ENCODE measurements at regions not wholly inside any gene's neighbourhood (a gene's known extent, or its start where the extent isn't known, plus 50 kb on each side); places are given as distances from the start of the nearest gene placed in this dataset.
A peak's percentile ranks its signal among the peaks of the same experiment; 100 is the strongest.

GRCh38 chr5:133888625-133888991, 79.8 kb downstream of the C5orf15 start:
- H3K36me3 ChIP-seq: no peaks in the 10 kb centered on the region
- no peak overlapping the region for H3K27ac ChIP-seq
- H3K27me3 ChIP-seq: no peaks in the 10 kb centered on the region
- peaks cover 0 to 3% (median 0%) of the 10 kb centered on the region in 4 donors for H3K4me1 ChIP-seq
- no peaks in the 10 kb centered on the region for H3K9me3 ChIP-seq
- intact Hi-C loops (cut with DNase I; ENCODE audit: low total_unique reads) (no loop called here), in situ Hi-C loops (cut with MboI; ENCODE audit: low pct_ligation_motif_present in 1 of 4, low pct_unique_long_range_greater_than_20kb in 1 of 4, low sequenced_read_pairs in 3 of 4) (no loop called here)
- no peak for DNase-seq
- WGBS, 2 donors (ENCODE audit: low coverage in 1 of 2): 87 to 89% methylated on average over 3 of the region's 3 CpGs
- H3K4me3 ChIP-seq: no peak overlapping the region
- TF ChIP-seq CTCF (IDR thresholded peaks at IDR 0.05): no peak
- no peak for TF ChIP-seq EP300 (IDR thresholded peaks at IDR 0.05; ENCODE audit: low read depth)

- intact Hi-C loops (cut with DNase I; ENCODE audit: low total_unique reads) (no loop called here), in situ Hi-C loops (cut with MboI; ENCODE audit: low pct_ligation_motif_present in 1 of 4, low pct_unique_long_range_greater_than_20kb in 1 of 4, low sequenced_read_pairs in 3 of 4) (no loop called here)
- H3K27ac ChIP-seq: no peak overlapping the region
- no peaks in the 10 kb centered on the region for H3K36me3 ChIP-seq
- TF ChIP-seq POLR2AphosphoS5 (IDR thresholded peaks at IDR 0.05) (no peak), POLR2A (IDR thresholded peaks at IDR 0.05) (no peak), CTCF (IDR thresholded peaks at IDR 0.05) (no peak), EP300 (IDR thresholded peaks at IDR 0.05; ENCODE audit: low read depth) (no peak)
- 68 to 74% methylated on average over 2 to 6 of the region's 6 CpGs for WGBS, 2 donors (ENCODE audit: low coverage in 1 of 2)
- H3K4me3 ChIP-seq: no peak overlapping the region
- H3K4me1 ChIP-seq: peaks cover 0 to 3% (median 0%) of the 10 kb centered on the region in 4 donors
- no peak for DNase-seq
- peaks cover 3% of the 10 kb centered on the region for H3K27me3 ChIP-seq
- H3K9me3 ChIP-seq: no peaks in the 10 kb centered on the region
Observed at GRCh38 chr5:133885566-133885965, 82.9 kb downstream of the C5orf15 start.

- peaks cover 0 to 3% (median 0%) of the 10 kb centered on the region in 4 donors for H3K4me1 ChIP-seq
- H3K36me3 ChIP-seq: no peaks in the 10 kb centered on the region
- WGBS, 2 donors (ENCODE audit: low coverage in 1 of 2): 43 to 44% methylated on average over 3 to 8 of the region's 8 CpGs
- peaks cover 3% of the 10 kb centered on the region for H3K27me3 ChIP-seq
- intact Hi-C loops (cut with DNase I; ENCODE audit: low total_unique reads): no loop called here
- no peak overlapping the region for H3K4me3 ChIP-seq
- H3K27ac ChIP-seq: no peak overlapping the region
- no peaks in the 10 kb centered on the region for H3K9me3 ChIP-seq
- no peak for DNase-seq
- in situ Hi-C loops (cut with MboI; ENCODE audit: low pct_ligation_motif_present in 1 of 4, low pct_unique_long_range_greater_than_20kb in 1 of 4, low sequenced_read_pairs in 3 of 4): no loop called here
- TF ChIP-seq EP300 (IDR thresholded peaks at IDR 0.05; ENCODE audit: low read depth) (no peak), CTCF (IDR thresholded peaks at IDR 0.05) (no peak), POLR2A (IDR thresholded peaks at IDR 0.05) (no peak), POLR2AphosphoS5 (IDR thresholded peaks at IDR 0.05) (peak; percentile 17 to 79 (median 72))
Observed at GRCh38 chr5:133884569-133885311, 83.7 kb downstream of the C5orf15 start.

DNA sequence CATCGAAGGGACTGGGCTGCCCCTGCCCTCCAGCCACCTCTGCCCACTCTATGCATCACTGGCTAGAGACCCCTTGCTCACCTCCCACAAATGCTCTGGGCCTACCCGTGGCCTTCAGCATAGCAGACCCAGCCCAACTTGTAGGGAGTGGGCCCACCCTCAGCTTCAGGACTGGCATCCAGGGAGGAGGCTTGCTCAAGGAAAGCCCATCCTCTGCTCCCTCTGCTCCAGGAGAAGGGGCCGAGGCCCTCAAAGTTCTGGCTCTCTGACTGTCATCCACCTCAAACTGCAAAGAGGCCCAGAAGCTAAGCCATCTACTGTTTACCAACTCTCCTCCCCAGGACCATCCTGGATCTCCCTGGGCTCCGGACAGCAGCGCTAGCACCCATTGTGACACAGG, 84.5 kb downstream of the C5orf15 start:
- Histone ChIP-seq H3K36me3 (no peaks in the 10 kb centered on the region), H3K9me3 (no peaks in the 10 kb centered on the region), H3K27ac (no peak overlapping the region), H3K27me3 (peaks cover 3% of the 10 kb centered on the region), H3K4me1 (peaks cover 0 to 3% (median 0%) of the 10 kb centered on the region in 4 donors), H3K4me3 (no peak overlapping the region)
- in situ Hi-C loops (cut with MboI; ENCODE audit: low pct_ligation_motif_present in 1 of 4, low pct_unique_long_range_greater_than_20kb in 1 of 4, low sequenced_read_pairs in 3 of 4) (no loop called here), intact Hi-C loops (cut with DNase I; ENCODE audit: low total_unique reads) (no loop called here)
- 88% methylated on average over 4 of the region's 5 CpGs; no CpG with 5 or more reads in 1 of the 2 donors for WGBS, 2 donors (ENCODE audit: low coverage in 1 of 2)
- TF ChIP-seq EP300 (IDR thresholded peaks at IDR 0.05; ENCODE audit: low read depth) (no peak), CTCF (IDR thresholded peaks at IDR 0.05) (no peak), POLR2AphosphoS5 (IDR thresholded peaks at IDR 0.05) (no peak), POLR2A (IDR thresholded peaks at IDR 0.05) (no peak)
- no peak for DNase-seq
